HG03439 (cell line): ENCODE measurements at regions not wholly inside any gene's neighbourhood (a gene's known extent, or its start where the extent isn't known, plus 50 kb on each side); places are given as distances from the start of the nearest gene placed in this dataset.

Experiments
- ATAC-seq: cut with Tn5 transposase; IDR thresholded peaks from one replicate; pipeline ENCODE4 v1.9.1; 2021; ENCODE audit warnings: mild to moderate bottlenecking, moderate library complexity; ENCODE audit not compliant: unreplicated experiment

DNA sequence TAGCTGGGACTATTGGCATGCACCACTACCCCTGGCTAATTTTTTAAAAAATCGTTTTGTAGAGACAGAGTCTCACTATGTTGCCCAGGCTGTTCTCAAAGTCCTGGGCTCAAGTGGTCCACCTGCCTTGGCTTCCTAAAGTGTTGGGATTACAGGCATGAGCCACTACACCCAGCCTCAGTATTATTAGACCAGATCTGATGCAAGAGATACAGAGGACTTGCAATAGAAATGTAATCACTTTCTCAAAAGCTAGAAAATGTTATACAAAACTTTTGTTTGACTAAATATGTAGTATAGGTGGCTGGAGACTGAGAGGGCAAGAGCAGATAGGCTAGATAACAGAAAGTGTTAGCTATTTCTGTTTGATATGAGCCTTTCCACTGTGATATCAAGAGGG is 531.9 kb downstream of the SOX2 start:
- ATAC-seq, result no peak

- ATAC-seq, result no peak
Observed at GRCh38 chr3:182244222-182244971, 532.7 kb downstream of the SOX2 start.

GRCh38 chr3:182245059-182245458 is 533.3 kb downstream of the SOX2 start:
- ATAC-seq, result no peak

DNA sequence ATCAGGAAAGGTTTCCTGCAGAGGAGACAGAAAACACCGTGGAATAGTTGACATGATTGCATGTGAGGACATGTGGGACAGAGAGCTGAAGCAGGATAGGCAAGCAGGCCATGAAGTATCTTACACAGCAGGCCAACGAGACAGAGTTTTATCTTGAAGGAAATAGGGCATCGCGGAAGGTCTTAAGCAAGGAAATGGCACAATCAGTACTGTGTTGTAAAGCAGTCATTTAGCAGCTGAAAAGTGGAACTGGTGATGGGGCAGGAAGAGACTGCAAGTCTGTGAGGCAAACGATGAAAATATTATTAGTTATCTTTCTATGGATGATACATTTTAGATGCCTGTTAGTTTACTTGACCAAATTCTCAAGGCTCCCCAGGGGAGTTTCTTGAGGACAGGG is 535.1 kb downstream of the SOX2 start:
- ATAC-seq, result no peak

GRCh38 chr3:182248349-182248880 is 536.7 kb downstream of the SOX2 start:
- ATAC-seq, result no peak

- ATAC-seq, result no peak
Observed at GRCh38 chr3:182252802-182253201, 540.5 kb upstream of the ATP11B start.

DNA sequence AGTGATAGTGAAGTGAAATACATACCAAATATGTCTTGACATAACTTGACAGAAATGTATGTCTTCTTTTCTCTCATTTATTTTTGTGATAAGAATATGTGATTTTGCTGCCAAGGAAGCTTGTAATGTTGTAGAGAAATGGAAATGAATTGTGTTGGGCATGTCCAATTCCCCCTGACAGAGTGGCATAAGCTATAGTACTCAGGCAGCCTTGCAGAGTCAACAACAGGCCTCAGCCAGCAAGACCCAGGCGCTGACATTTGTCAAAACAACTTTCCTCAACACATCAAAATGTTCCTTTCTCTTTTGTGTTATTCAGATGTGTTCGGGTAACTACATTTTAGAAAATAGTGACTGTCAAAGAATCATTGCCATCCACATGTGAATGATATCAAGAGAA is 538.1 kb upstream of the ATP11B start:
- ATAC-seq, result no peak

GRCh38 chr3:182257361-182257760 is 535.9 kb upstream of the ATP11B start:
- ATAC-seq, result no peak

DNA sequence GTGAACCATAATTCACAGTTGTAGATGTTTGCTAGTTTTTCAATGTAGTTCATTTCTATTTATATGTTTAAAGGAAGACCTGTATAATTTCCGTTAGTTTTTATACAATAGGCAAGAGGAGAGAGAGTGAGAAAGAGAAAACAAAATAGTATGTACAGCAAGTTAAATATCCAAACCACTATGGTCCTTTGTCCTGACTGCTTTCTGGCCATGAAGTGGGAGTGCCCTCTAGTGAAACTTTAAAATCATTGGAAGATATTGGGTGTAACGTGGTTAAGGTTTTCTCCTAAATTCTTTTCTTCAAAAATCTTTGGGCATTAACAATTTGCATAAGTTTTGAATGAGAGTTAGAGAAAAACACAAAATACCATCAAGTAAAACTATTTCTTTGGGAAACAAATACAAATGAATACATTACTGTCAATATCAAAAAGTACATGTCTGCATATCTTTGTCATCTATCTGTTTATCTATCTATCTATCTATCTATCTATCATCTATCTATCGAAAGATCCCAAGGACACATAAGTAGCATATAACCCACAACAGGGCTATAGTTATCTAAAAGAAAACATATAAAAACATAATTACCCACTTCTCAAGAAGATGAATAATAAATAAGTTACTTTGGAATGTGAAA is 534.6 kb upstream of the ATP11B start:
- ATAC-seq, result no peak

DNA sequence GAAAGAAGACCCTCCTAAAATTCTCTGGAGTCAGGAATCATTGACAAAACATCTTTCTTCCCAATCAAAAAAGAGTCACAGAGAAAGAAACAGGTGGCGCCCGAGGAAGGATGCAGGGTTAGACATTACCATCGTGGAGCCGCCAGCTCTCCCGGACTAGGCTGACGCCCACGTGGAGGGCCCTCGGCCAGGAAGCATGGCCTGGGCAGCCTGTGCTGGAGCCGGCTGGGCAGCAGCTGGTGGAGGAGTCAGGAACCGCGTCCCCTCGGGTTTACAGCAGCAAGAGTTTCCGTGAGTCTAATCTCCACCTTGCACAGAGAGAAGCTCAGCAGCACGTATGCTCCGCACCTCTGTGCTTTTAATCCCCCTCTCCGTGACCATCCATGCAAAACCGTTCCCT is 533.7 kb upstream of the ATP11B start:
- ATAC-seq, result no peak

- no peak for ATAC-seq
Observed at GRCh38 chr3:182261041-182261440, 532.3 kb upstream of the ATP11B start.

GRCh38 chr3:182268711-182269110 is 524.6 kb upstream of the ATP11B start:
- ATAC-seq, result no peak

DNA sequence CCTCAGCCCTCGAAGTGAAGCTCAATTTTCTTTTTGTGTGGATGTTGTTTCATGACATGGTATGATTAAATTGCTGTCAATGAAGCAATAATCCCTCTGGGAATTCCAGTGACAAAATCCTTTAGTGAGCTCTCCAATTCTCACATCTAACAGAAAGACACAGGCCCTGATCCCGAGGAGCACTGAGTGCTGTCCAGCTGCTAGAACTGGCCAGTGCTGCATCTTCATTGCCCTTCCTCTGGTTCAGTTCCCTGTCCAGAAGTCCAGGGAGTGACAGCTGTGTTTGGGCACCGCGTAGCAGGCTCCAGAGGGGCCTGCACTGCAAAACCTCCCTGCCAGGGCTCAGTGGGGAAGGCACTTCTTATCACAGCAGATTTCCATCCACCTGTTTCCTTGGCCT is 516.8 kb upstream of the ATP11B start:
- ATAC-seq, result no peak

- no peak for ATAC-seq
Observed at GRCh38 chr3:182284793-182285192, 508.5 kb upstream of the ATP11B start.

GRCh38 chr3:182292591-182292990 is 500.7 kb upstream of the ATP11B start:
- ATAC-seq, result no peak

- no peak for ATAC-seq
Observed at GRCh38 chr3:182294256-182294655, 499.0 kb upstream of the ATP11B start.

DNA sequence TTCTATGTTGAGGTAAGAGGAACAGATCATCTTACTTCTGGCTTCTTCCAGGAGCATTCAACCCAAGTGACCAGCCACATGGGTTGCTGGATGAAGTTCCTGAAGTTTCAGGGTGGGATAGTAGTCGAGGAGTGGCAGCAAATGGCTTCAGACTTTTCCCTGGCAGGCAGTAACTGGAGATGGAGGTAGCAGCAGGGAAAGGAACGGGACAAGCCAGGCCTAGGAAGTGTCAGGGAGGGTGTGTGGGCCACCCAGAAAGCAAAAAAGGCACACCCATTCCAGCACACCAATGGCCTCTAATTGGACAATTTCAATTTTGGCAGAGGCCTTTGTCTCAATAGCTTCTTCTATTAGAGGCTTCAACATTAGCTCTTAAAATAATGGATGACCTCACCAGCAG is 498.6 kb upstream of the ATP11B start:
- no peak for ATAC-seq

DNA sequence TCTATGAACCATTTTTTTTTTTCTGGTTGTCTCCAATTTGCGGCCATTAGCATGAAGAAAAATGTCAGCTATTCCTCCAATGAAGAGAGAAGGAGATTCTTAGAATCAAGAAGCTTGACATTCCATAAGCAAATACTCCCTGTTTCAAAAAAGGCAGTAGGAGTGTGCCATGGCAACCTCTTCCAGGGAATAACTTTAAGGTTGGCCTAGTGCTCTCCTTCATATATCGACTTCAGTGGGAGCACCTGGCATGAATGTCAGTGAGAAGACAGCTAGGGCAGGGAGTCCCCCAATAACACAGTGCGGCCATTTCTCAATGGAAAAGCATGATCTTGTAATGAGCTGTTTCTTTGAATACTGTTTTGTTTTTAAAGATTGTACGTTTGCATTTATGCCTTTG is 493.0 kb upstream of the ATP11B start:
- ATAC-seq, result no peak

DNA sequence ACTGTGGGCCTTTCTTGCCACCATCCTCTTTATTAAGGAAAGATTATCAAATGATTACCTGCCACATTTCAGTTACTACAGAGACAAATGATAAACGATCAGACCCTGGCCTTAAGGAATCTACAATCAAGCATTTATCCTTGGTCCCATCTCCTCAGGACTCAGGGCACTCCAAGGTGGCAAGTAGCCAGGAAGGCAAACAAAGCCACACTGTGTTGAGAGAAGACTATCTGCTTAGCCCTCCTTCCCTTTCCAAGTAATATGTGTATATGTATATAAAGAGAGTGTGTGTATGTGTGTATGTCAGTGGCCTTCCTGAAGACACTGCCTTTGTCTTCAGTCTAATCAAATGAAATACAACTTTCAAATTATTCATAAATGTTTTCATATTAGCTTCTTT is 490.1 kb upstream of the ATP11B start:
- ATAC-seq, result no peak

DNA sequence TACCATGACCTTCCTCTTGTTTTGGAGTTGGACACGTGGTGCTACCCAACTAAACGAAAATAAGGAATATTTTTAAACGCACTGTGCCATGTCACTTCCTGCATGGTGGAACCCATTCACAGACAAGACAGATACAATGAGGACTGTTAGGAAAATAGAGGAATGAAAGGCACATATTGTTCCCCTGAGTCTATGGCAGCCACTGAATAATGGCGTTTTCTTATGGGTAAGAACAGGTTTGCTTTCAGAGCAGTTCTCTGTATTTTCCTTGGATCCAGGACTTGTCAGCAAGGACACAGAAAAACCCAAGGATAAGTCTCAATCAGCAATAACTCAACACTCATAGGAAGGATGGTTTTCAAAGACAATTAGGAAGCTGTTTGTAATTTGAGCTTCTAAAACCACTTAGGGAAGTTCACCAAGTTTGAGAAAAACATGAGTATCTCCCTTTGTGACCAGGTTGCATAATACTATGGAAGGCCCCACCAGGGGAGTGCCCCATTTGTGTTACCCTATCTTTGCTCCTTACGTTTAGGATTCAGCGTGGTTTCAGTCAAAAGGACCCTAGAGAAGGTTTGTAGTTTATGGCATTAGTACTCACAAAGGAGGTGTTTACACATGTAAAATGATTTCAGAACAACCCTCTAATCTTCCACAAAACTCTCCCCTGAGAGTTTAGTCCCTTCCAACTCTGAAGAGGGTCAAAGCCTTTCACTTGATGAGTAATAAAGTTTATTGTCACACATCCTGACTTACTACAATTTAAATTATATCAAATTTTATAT is 487.2 kb upstream of the ATP11B start:
- ATAC-seq, result no peak

- ATAC-seq, result no peak
Observed at GRCh38 chr3:182308328-182308727, 485.0 kb upstream of the ATP11B start.

DNA sequence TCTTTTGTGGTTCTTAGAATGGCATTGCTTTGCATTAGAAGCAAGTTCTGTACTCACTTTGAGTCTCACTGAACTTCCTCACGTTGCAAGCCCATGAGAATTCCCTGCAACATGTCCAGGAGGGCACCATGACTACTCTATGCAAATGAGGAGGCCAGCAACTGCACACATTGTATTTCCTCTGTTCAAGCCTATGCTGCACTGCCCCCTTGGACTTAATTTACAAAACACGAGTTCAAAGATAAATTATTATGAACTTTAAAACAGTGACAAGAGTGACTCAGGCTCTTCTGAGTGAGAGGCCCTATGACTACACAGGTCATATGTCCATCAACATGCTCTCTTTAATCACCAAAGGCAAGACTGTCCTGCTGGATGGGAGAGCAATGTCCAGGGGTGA is 484.2 kb upstream of the ATP11B start:
- ATAC-seq, result no peak
